Neural cell (in vitro differentiated cells): ENCODE measurements at regions not wholly inside any gene's neighbourhood (a gene's known extent, or its start where the extent isn't known, plus 50 kb on each side); places are given as distances from the start of the nearest gene placed in this dataset.

Experiments
- H2AFZ ChIP-seq: fragments of 200-600, 300-800 bp; sonication (generic), shearing (Covaris generic); 2 replicates; pipeline ENCODE4 v1.6.0; 2014; ENCODE audit warnings: low read depth, mild to moderate bottlenecking, antibody characterized with exemption, low read length, moderate library complexity
- H3F3A ChIP-seq: fragments of 200-600 bp; shearing (Covaris generic); 2 replicates; pipeline ENCODE4 v1.6.1; 2016; ENCODE audit warnings: mild to moderate bottlenecking, moderate library complexity, mixed read lengths, antibody characterized with exemption, low read length; ENCODE audit not compliant: insufficient read depth, poor library complexity, severe bottlenecking
- H3K27ac ChIP-seq: fragments of 200-600, 300-800 bp; sonication (generic), shearing (Covaris generic); 2 replicates; pipeline ENCODE4 v1.5.1; 2014; ENCODE audit warnings: mild to moderate bottlenecking, low read length, moderate library complexity
- H3K27me3 ChIP-seq: fragments of 300-800, 200-600 bp; sonication (generic), shearing (Covaris generic); 2 replicates; pipeline ENCODE4 v1.6.0; 2014; ENCODE audit warnings: mild to moderate bottlenecking, low read depth, low read length, moderate library complexity; ENCODE audit not compliant: insufficient read depth
- H3K36me3 ChIP-seq: fragments of 300-800, 200-600 bp; sonication (generic), shearing (Covaris generic); 2 replicates; pipeline ENCODE4 v1.5.1; 2014; ENCODE audit warnings: mild to moderate bottlenecking, antibody characterized with exemption, low read length, moderate library complexity; ENCODE audit not compliant: insufficient read depth
- H3K4me2 ChIP-seq: fragments of 300-800, 200-600 bp; sonication (generic), shearing (Covaris generic); 2 replicates; pipeline ENCODE4 v1.6.0; 2014; ENCODE audit warnings: mild to moderate bottlenecking, low read length
- H3K4me3 ChIP-seq: fragments of 300-800, 200-600 bp; sonication (generic), shearing (Covaris generic); 2 replicates; pipeline ENCODE4 v1.5.1; 2014; ENCODE audit warnings: mild to moderate bottlenecking, low read length, moderate library complexity
- H3K79me2 ChIP-seq: fragments of 200-600 bp; shearing (Covaris generic); replicated peaks from 2 replicates; pipeline ENCODE4 v1.6.0; 2014; ENCODE audit warnings: mild to moderate bottlenecking, low read length, moderate library complexity; ENCODE audit not compliant: insufficient read depth
- H3K9ac ChIP-seq: fragments of 300-800, 200-600 bp; sonication (generic), shearing (Covaris generic); 2 replicates; pipeline ENCODE4 v1.6.1; 2016; ENCODE audit warnings: mild to moderate bottlenecking, low read length, mixed read lengths
- H3K9me2 ChIP-seq: fragments of 200-600 bp; shearing (Covaris generic); 2 replicates; pipeline ENCODE4 v1.6.1; 2016; ENCODE audit warnings: mild to moderate bottlenecking, low read length, mixed read lengths; ENCODE audit not compliant: insufficient read depth
- H3K9me3 ChIP-seq: fragments of 200-600, 300-800 bp; sonication (generic), shearing (Covaris generic); 2 replicates; pipeline ENCODE4 v1.6.1; 2016; ENCODE audit warnings: mild to moderate bottlenecking, mixed run types, low read length, moderate library complexity, mixed read lengths
- H4K20me1 ChIP-seq: fragments of 200-600 bp; shearing (Covaris generic); 2 replicates; pipeline ENCODE4 v1.6.1; 2016; ENCODE audit warnings: mild to moderate bottlenecking, mixed run types; ENCODE audit not compliant: insufficient read depth
- CTCF ChIP-seq: fragments of 450-650 bp; IDR thresholded peaks from 2 replicates; pipeline ENCODE4 v1.5.1; 2014; ENCODE audit warnings: antibody characterized with exemption, mild to moderate bottlenecking, moderate library complexity; ENCODE audit not compliant: poor library complexity, severe bottlenecking
- EP300 ChIP-seq: fragments of 450-650 bp; conservative IDR thresholded peaks from 2 replicates; pipeline ENCODE4 v1.6.1; 2014; ENCODE audit warnings: antibody characterized with exemption, mild to moderate bottlenecking, moderate library complexity; ENCODE audit not compliant: poor library complexity, severe bottlenecking
- EZH2 ChIP-seq: fragments of 200-600, 300-800 bp; shearing (Covaris generic), sonication (generic); IDR thresholded peaks from 2 replicates; pipeline ENCODE4 v1.6.1; 2014; ENCODE audit warnings: antibody characterized with exemption, low read length, borderline replicate concordance, mild to moderate bottlenecking; ENCODE audit not compliant: insufficient read depth, poor library complexity, severe bottlenecking
- MXI1 ChIP-seq: fragments of 450-650 bp; conservative IDR thresholded peaks from 2 replicates; pipeline ENCODE4 v1.6.1; 2014; ENCODE audit warnings: antibody characterized with exemption, mild to moderate bottlenecking; ENCODE audit not compliant: poor library complexity, severe bottlenecking
- RAD21 ChIP-seq: fragments of 450-650 bp; conservative IDR thresholded peaks from 2 replicates; pipeline ENCODE4 v1.6.1; 2014; ENCODE audit warnings: antibody characterized with exemption, mild to moderate bottlenecking, moderate library complexity
- REST ChIP-seq: IDR thresholded peaks from 2 replicates; pipeline ENCODE4 v1.6.1; 2012; ENCODE audit warnings: borderline replicate concordance
- SMC3 ChIP-seq: fragments of 450-650 bp; conservative IDR thresholded peaks from 2 replicates; pipeline ENCODE4 v1.6.1; 2014; ENCODE audit warnings: antibody characterized with exemption, mild to moderate bottlenecking, moderate library complexity; ENCODE audit not compliant: poor library complexity
- TAF1 ChIP-seq: IDR thresholded peaks from 2 replicates; pipeline ENCODE4 v1.6.1; 2012; ENCODE audit warnings: low read depth

- Histone ChIP-seq H3K79me2 (no peaks in the 10 kb centered on the region), H3K27me3 (no peaks in the 10 kb centered on the region), H2AFZ (no peak overlapping the region), H3F3A (no peaks in the 10 kb centered on the region), H3K9me2 (no peaks in the 10 kb centered on the region), H4K20me1 (no peaks in the 10 kb centered on the region), H3K9me3 (no peaks in the 10 kb centered on the region), H3K36me3 (no peaks in the 10 kb centered on the region), H3K4me2 (no peak overlapping the region), H3K9ac (no peak overlapping the region), H3K4me3 (no peak overlapping the region), H3K27ac (no peak overlapping the region)
- TF ChIP-seq CTCF (no peak), TAF1 (no peak), SMC3 (no peak)
These were observed 108.2 kb upstream of the UBE2E2 start for GRCh38 chr3:23094890-23095462.

GRCh38 chr3:23096041-23096440, 107.1 kb upstream of the UBE2E2 start:
- Histone ChIP-seq H3F3A (no peaks in the 10 kb centered on the region), H3K27ac (no peak overlapping the region), H3K9ac (no peak overlapping the region), H3K79me2 (no peaks in the 10 kb centered on the region), H4K20me1 (no peaks in the 10 kb centered on the region), H3K4me2 (no peak overlapping the region), H3K9me2 (no peaks in the 10 kb centered on the region), H2AFZ (no peak overlapping the region), H3K9me3 (no peaks in the 10 kb centered on the region), H3K4me3 (no peak overlapping the region), H3K27me3 (no peaks in the 10 kb centered on the region), H3K36me3 (no peaks in the 10 kb centered on the region)
- TF ChIP-seq EP300 (no peak), SMC3 (no peak)

- TF ChIP-seq MXI1 = no peak
- no peak for TF ChIP-seq EP300
- TF ChIP-seq REST = no peak
- no peak for TF ChIP-seq EZH2
- TF ChIP-seq TAF1 = no peak
- TF ChIP-seq SMC3 = no peak
- no peak for TF ChIP-seq RAD21
- no peaks in the 10 kb centered on the region for H3K27me3 ChIP-seq
These were observed 104.1 kb upstream of the UBE2E2 start for GRCh38 chr3:23099021-23099420.

More at GRCh38 chr3:23099021-23099420, 104.1 kb upstream of the UBE2E2 start:
- no peaks in the 10 kb centered on the region for H4K20me1 ChIP-seq
- H3K4me2 ChIP-seq = no peak overlapping the region
- no peak overlapping the region for H3K4me3 ChIP-seq
- no peak overlapping the region for H3K9ac ChIP-seq
- no peaks in the 10 kb centered on the region for H3K9me3 ChIP-seq
- no peaks in the 10 kb centered on the region for H3K36me3 ChIP-seq
- no peaks in the 10 kb centered on the region for H3K9me2 ChIP-seq
- no peaks in the 10 kb centered on the region for H3K79me2 ChIP-seq
- H3F3A ChIP-seq = no peaks in the 10 kb centered on the region
- no peak overlapping the region for H3K27ac ChIP-seq
- no peak overlapping the region for H2AFZ ChIP-seq
